ENCODE measurements at regions not wholly inside any gene's neighbourhood (a gene's known extent, or its start where the extent isn't known, plus 50 kb on each side); places are given as distances from the start of the nearest gene placed in this dataset.
A peak's percentile ranks its signal among the peaks of the same experiment; 100 is the strongest.

DNA sequence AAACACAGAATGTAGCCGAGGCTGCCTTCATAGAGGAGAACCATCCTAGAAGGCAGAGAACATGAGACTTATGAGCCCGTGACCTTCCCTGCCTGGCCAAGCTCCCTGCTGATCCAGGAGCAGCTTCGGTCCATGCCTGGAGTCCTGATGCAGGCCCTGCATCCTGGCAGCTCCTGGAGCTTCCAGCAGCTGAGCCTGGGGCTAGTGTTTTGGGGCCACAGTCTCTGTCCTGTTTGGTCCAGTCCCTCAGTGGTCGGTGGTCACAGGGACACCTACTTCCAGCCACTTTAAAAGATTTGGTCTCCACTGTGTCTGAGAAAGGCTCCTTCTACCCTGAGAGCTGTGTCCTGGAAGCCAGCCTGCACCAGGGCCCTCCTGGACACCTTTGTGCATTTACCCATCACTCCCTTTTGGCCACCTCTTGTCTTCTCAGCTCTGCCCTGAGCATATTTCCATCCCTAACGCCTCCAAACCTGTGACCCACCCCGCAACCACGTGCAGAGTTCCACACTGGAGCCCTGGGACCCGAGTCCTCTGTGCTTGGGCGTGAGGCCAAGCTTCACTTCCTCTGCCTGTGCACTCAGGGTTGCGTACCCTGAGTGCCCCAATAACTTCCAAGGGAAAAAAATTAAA lies 315.2 kb upstream of the ZNF32 start:
- Histone ChIP-seq H3K27me3 (ENCODE audit: control insufficient read depth, insufficient read depth, low read length) (no peaks in the 10 kb centered on the region), H3K4me1 (ENCODE audit: control insufficient read depth, insufficient read depth, low read length) (peaks cover 13% of the 10 kb centered on the region), H3K4me3 (ENCODE audit: low read depth, low read length) (no peak overlapping the region), H3K36me3 (ENCODE audit: control insufficient read depth, insufficient read depth, low read length) (no peaks in the 10 kb centered on the region), H3K9me3 (ENCODE audit: control insufficient read depth, insufficient read depth, low read length) (no peaks in the 10 kb centered on the region), H3K27ac (ENCODE audit: low read depth, low read length) (no peak overlapping the region)
- 88% methylated on average over 10 of the region's 10 CpGs for WGBS (ENCODE audit: insufficient coverage)
- DNase-seq (ENCODE audit: low read depth in 4 of 6, low spot score in 6 of 6), result no peak

DNA sequence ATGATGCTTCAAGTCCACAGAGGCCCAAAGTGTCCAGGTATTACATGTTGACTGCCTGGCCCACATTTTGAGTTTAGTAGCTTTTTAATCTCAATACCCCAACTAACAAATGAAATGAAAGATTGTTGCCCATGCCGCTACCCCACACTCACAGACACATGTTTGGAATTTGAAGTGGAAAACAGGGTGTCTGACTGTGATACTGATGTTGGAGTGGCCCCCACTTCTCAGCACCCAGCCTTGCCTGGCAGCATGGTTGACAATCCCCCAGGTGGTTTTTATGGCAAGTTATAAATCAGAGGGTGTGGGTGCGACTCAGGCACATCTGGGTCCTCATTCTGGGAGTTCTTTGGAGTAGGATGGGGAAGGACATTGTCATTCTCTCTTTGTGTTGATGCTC lies 314.7 kb upstream of the ZNF32 start:
- Histone ChIP-seq H3K4me3 (ENCODE audit: low read depth, low read length) (no peak overlapping the region), H3K27ac (ENCODE audit: low read depth, low read length) (no peak overlapping the region), H3K36me3 (ENCODE audit: control insufficient read depth, insufficient read depth, low read length) (no peaks in the 10 kb centered on the region), H3K27me3 (ENCODE audit: control insufficient read depth, insufficient read depth, low read length) (no peaks in the 10 kb centered on the region), H3K9me3 (ENCODE audit: control insufficient read depth, insufficient read depth, low read length) (no peaks in the 10 kb centered on the region), H3K4me1 (ENCODE audit: control insufficient read depth, insufficient read depth, low read length) (peaks cover 13% of the 10 kb centered on the region)
- no peak for DNase-seq (ENCODE audit: low read depth in 4 of 6, low spot score in 6 of 6)
- 73% methylated on average over 1 of the region's 2 CpGs for WGBS (ENCODE audit: insufficient coverage)

DNA sequence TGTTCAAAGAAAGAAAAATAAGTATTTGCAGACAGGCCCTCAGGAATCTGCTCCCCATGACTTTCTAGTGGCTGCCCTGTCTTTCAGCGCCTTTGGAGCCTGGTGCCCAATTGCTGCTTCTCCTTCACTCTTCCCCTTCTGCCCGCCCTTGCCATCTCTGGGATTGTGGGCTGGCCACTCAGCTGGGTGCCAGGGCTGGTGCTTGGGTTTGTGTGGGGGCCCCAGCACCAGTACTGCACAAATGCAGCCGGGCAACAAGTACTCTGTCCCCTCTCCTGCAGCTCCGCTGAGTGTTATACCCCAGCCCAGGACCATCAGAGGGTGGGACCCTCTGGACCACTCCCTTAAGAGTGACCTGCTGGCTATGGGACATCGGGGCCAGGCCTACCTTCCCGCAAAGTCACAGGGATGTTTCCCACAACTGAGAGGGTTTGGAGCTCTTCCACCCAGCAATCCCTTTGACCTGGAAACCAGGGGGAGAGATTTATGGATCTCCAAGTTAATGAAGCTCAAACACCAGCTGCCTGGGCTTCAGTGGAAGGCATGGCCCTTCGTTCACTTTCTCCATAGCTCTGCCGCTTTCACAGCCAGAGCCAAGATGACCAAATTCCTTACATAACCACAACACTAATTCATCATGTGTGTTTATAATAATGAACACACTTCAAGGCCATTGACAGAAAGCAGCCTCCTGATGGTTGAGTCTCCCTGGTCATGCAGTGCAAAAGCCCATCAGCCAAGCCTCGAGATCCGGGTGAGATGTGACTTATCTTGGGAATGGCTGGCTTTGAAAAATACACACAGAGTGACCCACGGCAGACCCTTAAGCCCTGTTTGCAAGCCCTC lies 313.9 kb upstream of the ZNF32 start:
- no peak for DNase-seq (ENCODE audit: low read depth in 4 of 6, low spot score in 6 of 6)
- peaks cover 13% of the 10 kb centered on the region for H3K4me1 ChIP-seq (ENCODE audit: control insufficient read depth, insufficient read depth, low read length)
- H3K4me3 ChIP-seq (ENCODE audit: low read depth, low read length), result no peak overlapping the region
- 100% methylated on average over 3 of the region's 11 CpGs for WGBS (ENCODE audit: insufficient coverage)
- H3K36me3 ChIP-seq (ENCODE audit: control insufficient read depth, insufficient read depth, low read length), result no peaks in the 10 kb centered on the region
- no peaks in the 10 kb centered on the region for H3K27me3 ChIP-seq (ENCODE audit: control insufficient read depth, insufficient read depth, low read length)
- no peak overlapping the region for H3K27ac ChIP-seq (ENCODE audit: low read depth, low read length)
- H3K9me3 ChIP-seq (ENCODE audit: control insufficient read depth, insufficient read depth, low read length), result no peaks in the 10 kb centered on the region

DNA sequence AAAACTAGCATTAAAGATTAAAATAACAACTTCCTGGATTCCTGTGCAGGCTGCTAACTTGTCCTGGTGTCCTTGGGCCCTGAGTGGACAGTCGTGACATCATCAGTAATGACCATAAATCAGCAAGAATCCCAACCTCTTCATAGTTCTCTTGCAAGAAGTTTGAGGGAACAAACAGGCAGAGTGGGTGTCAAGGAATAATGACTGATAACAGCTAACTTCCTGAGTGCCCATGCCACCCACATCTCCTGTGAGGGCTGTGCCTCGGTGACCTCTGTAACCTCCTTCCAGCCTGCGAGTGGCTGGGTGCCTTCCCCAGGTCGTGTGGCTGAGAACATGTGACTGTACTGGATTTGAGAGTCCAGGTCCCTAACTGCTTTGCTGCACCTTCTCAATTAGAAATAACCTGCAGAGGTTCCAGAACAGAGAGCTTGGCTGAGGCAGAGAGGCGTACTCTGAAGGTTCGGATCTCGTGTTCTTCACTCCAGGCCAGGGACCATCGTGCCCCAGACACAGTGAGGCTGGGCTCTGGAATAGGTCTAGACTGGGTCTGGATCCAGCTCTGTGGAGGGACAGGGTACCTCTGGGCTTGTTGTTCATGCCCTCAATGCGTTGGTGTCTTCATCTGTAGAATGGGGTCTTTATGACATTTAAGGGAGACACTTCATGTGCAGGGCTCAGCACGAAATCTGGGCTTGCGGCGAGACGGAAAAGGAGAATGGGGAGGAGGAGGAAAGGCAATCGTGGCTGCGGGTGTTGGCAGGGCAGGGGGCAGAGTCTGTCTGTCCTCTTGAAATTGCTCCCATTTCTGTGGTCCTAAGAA lies 313.1 kb upstream of the ZNF32 start:
- Histone ChIP-seq H3K27me3 (ENCODE audit: control insufficient read depth, insufficient read depth, low read length) (no peaks in the 10 kb centered on the region), H3K36me3 (ENCODE audit: control insufficient read depth, insufficient read depth, low read length) (no peaks in the 10 kb centered on the region), H3K4me3 (ENCODE audit: low read depth, low read length) (no peak overlapping the region), H3K27ac (ENCODE audit: low read depth, low read length) (no peak overlapping the region), H3K4me1 (ENCODE audit: control insufficient read depth, insufficient read depth, low read length) (peaks cover 13% of the 10 kb centered on the region), H3K9me3 (ENCODE audit: control insufficient read depth, insufficient read depth, low read length) (no peaks in the 10 kb centered on the region)
- 91% methylated on average over 14 of the region's 15 CpGs for WGBS (ENCODE audit: insufficient coverage)
- no peak for DNase-seq (ENCODE audit: low read depth in 4 of 6, low spot score in 6 of 6)

DNA sequence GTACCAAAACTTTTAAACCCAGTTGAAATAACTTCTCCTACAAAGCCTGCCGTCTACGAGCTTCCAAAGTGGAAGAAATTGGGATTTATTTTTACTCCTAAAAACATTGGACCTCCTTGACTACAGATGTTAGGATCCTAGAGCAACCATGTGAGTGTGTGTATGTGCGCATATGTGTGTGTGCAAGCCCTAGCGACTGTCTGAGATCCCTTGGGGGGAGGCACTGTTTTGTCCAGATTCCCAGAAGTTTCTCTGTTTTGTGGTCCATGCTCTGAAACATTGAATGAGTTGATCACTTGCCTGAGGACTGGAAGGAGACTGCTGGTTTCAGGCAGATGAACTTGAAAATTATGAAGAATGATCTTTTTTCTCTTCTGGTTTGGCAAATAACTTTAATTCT lies 312.3 kb upstream of the ZNF32 start:
- Histone ChIP-seq H3K9me3 (ENCODE audit: control insufficient read depth, insufficient read depth, low read length) (no peaks in the 10 kb centered on the region), H3K27me3 (ENCODE audit: control insufficient read depth, insufficient read depth, low read length) (no peaks in the 10 kb centered on the region), H3K4me3 (ENCODE audit: low read depth, low read length) (no peak overlapping the region), H3K27ac (ENCODE audit: low read depth, low read length) (no peak overlapping the region), H3K36me3 (ENCODE audit: control insufficient read depth, insufficient read depth, low read length) (no peaks in the 10 kb centered on the region), H3K4me1 (ENCODE audit: control insufficient read depth, insufficient read depth, low read length) (peaks cover 13% of the 10 kb centered on the region)
- WGBS (ENCODE audit: insufficient coverage), result 87% methylated on average over 2 of the region's 4 CpGs
- DNase-seq (ENCODE audit: low read depth in 4 of 6, low spot score in 6 of 6), result no peak

DNA sequence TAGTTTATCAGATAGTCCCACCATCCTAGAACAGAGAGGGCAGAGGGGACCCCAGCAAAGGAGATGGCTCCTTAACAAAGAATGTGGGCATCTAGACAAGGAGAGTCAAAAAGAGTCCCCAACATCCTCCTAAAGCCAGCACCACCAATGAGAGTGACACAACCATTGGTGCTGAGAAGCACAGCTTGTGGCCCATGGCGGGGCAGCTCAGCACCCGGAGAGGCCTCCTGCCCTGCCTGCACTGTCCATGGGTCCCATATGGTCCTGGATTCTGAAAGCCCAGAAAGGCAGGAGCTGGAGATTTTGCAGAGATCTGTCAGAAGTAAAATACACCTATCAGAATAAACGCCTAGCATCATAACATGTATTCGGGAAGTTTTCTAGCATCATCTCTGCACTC lies 311.8 kb upstream of the ZNF32 start:
- Histone ChIP-seq H3K27ac (ENCODE audit: low read depth, low read length) (no peak overlapping the region), H3K4me1 (ENCODE audit: control insufficient read depth, insufficient read depth, low read length) (peaks cover 13% of the 10 kb centered on the region), H3K36me3 (ENCODE audit: control insufficient read depth, insufficient read depth, low read length) (no peaks in the 10 kb centered on the region), H3K4me3 (ENCODE audit: low read depth, low read length) (no peak overlapping the region), H3K9me3 (ENCODE audit: control insufficient read depth, insufficient read depth, low read length) (no peaks in the 10 kb centered on the region), H3K27me3 (ENCODE audit: control insufficient read depth, insufficient read depth, low read length) (no peaks in the 10 kb centered on the region)
- 100% methylated on average over 4 of the region's 4 CpGs for WGBS (ENCODE audit: insufficient coverage)
- no peak for DNase-seq (ENCODE audit: low read depth in 4 of 6, low spot score in 6 of 6)

DNA sequence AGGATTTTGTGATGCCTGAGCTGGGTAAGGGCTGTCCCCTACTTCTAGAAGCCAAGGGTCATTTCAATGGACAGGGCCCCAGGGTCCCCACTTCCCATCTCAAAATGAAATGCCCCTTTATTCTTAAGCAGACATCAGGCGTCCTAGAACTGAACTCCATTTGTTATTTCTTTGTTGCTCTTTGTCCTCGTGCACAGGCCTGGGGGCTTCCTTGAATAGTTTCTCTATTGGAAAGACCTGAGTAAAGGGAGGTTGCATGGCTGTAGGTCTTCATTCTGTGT lies 311.4 kb upstream of the ZNF32 start:
- H3K4me1 ChIP-seq (ENCODE audit: control insufficient read depth, insufficient read depth, low read length), result peaks cover 13% of the 10 kb centered on the region
- no peak for DNase-seq (ENCODE audit: low read depth in 4 of 6, low spot score in 6 of 6)
- H3K9me3 ChIP-seq (ENCODE audit: control insufficient read depth, insufficient read depth, low read length), result no peaks in the 10 kb centered on the region
- 27% methylated on average over 2 of the region's 2 CpGs for WGBS (ENCODE audit: insufficient coverage)
- H3K36me3 ChIP-seq (ENCODE audit: control insufficient read depth, insufficient read depth, low read length), result no peaks in the 10 kb centered on the region
- H3K4me3 ChIP-seq (ENCODE audit: low read depth, low read length), result no peak overlapping the region
- no peak overlapping the region for H3K27ac ChIP-seq (ENCODE audit: low read depth, low read length)
- H3K27me3 ChIP-seq (ENCODE audit: control insufficient read depth, insufficient read depth, low read length), result no peaks in the 10 kb centered on the region

DNA sequence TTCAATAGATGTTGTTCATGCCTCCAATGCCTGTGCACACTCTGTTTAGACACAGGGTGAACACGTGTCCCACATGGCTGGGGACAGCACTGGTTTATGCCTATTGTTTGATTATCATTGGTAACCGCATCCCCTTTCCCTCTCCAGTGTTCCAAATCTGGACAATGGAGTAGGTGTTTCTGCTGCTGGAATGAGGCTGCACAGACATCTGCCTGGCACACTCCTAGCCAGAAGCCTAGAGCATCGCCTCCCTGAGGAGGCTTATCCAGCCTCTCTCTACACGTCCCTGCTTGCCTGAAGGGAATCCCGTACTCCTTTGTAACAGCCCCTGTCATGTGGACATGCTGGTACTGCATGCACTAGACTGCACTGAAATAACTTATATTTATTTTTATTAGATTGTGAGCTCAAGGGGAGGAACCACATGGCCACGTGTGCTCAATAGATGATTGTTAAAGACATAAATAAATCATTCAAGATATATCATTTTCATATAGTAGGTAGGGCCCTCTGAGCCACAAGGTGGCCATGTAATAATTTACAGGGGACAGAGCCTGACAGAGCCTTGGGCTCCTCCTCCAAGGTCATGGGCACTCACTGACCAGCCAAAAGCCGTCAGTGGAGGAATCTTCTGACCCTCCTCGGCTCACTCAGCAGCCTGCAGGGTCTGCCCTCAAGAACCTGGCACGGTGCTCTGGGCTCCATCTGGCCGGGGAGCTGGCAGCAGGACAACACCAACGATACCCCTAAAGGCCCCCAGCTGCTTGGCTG lies 310.9 kb upstream of the ZNF32 start:
- Histone ChIP-seq H3K9me3 (ENCODE audit: control insufficient read depth, insufficient read depth, low read length) (no peaks in the 10 kb centered on the region), H3K4me1 (ENCODE audit: control insufficient read depth, insufficient read depth, low read length) (peaks cover 13% of the 10 kb centered on the region), H3K36me3 (ENCODE audit: control insufficient read depth, insufficient read depth, low read length) (no peaks in the 10 kb centered on the region), H3K4me3 (ENCODE audit: low read depth, low read length) (no peak overlapping the region), H3K27me3 (ENCODE audit: control insufficient read depth, insufficient read depth, low read length) (no peaks in the 10 kb centered on the region), H3K27ac (ENCODE audit: low read depth, low read length) (no peak overlapping the region)
- peak in 1 of 6 donors; percentile 11 for DNase-seq (ENCODE audit: low read depth in 4 of 6, low spot score in 6 of 6)
- WGBS (ENCODE audit: insufficient coverage), result 50% methylated on average over 8 of the region's 11 CpGs

DNA sequence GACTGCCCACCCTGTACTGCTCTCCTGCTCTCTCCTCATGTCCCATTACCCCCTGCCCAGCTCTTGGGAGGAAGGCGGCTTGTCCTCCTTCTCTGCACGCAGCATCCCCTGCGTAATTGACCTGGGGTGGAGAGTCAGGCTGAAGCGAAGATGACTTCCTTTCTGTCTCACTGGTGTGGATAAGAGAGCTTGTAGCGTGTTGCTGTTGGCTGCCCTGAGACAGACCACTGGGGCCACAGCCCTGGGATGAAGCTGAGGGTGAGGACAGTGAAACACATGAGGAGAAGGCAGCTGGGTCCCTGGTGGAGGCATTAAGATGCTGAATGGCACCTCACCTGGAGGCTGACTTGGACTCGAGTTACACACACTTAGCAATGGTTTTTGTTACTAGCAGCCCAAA lies 310.3 kb upstream of the ZNF32 start:
- WGBS (ENCODE audit: insufficient coverage), result 89% methylated on average over 3 of the region's 6 CpGs
- H3K27me3 ChIP-seq (ENCODE audit: control insufficient read depth, insufficient read depth, low read length), result no peaks in the 10 kb centered on the region
- H3K36me3 ChIP-seq (ENCODE audit: control insufficient read depth, insufficient read depth, low read length), result no peaks in the 10 kb centered on the region
- peaks cover 11% of the 10 kb centered on the region for H3K4me1 ChIP-seq (ENCODE audit: control insufficient read depth, insufficient read depth, low read length)
- no peak overlapping the region for H3K4me3 ChIP-seq (ENCODE audit: low read depth, low read length)
- H3K9me3 ChIP-seq (ENCODE audit: control insufficient read depth, insufficient read depth, low read length), result no peaks in the 10 kb centered on the region
- no peak for DNase-seq (ENCODE audit: low read depth in 4 of 6, low spot score in 6 of 6)
- no peak overlapping the region for H3K27ac ChIP-seq (ENCODE audit: low read depth, low read length)

Measured in spinal cord (tissue), 9 donors.